Rectal smooth muscle tissue (tissue), 1 donor: ENCODE measurements at regions not wholly inside any gene's neighbourhood (a gene's known extent, or its start where the extent isn't known, plus 50 kb on each side); places are given as distances from the start of the nearest gene placed in this dataset.

ENCODE experiments used
- H3K27ac ChIP-seq: one replicate; pipeline ENCODE4 v1.7.0; 2013; ENCODE audit warnings: low read depth, low read length, inconsistent platforms
- H3K27me3 ChIP-seq: one replicate; pipeline ENCODE4 v1.7.0; 2013; ENCODE audit warnings: low read length; ENCODE audit not compliant: control insufficient read depth, insufficient read depth
- H3K36me3 ChIP-seq: one replicate; pipeline ENCODE4 v1.7.0; 2013; ENCODE audit warnings: low read length; ENCODE audit not compliant: control insufficient read depth, insufficient read depth
- H3K4me1 ChIP-seq: one replicate; pipeline ENCODE4 v1.7.0; 2013; ENCODE audit warnings: low read length; ENCODE audit not compliant: control insufficient read depth, insufficient read depth
- H3K4me3 ChIP-seq: one replicate; pipeline ENCODE4 v1.7.0; 2013; ENCODE audit warnings: low read length
- H3K9ac ChIP-seq: one replicate; pipeline ENCODE4 v1.7.0; 2013; ENCODE audit warnings: low read length

DNA sequence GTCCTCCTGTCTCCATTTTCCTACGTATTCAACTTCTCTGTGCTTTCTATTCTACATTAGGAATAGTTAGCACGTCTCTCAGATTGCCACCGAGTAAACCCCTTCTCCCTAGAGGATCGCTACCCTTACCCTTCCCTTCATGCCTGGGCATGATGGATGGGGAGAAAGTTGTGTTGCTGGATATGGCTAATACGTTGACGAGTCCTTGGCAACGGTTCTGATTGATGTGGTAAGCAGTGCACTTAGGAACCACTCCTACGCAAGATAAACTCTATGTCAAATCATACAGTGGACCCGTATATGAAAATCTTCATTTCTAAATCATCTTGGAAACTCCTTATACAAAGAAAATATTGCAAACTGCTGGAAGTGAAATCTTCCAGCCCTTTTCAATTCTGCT, 224.5 kb downstream of the EFNB2 start:
- Histone ChIP-seq H3K9ac (no peak overlapping the region), H3K4me1 (no peaks in the 10 kb centered on the region), H3K4me3 (no peak overlapping the region), H3K36me3 (no peaks in the 10 kb centered on the region), H3K27me3 (no peaks in the 10 kb centered on the region), H3K27ac (no peak overlapping the region)

DNA sequence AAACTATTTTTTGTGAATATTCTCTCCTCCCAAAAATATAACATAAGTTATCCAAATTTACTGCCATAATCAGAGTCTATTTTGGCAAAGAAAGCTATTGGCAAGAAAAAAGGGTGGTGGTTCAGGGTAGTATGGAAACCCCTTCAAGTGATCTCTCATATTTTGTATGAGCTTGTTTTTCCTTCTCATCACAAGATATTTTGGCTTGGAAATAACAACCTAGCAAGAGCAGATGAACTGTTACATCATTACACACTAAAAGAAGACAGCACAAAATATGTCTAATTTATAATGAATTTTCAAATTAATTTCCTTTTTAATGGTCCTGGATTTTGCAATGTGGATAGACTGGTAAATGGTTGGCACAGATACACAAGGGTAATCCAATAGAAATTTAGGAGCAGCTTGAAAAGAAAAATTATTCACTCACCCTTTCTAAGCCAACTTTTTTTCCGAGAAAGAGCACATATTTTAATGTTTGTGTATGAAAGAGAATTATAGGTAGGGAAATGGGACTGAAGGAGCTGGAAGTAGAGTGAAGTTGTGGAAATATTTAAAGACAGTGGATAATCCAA, 225.1 kb downstream of the EFNB2 start:
- no peak overlapping the region for H3K27ac ChIP-seq
- H3K27me3 ChIP-seq, result no peaks in the 10 kb centered on the region
- H3K9ac ChIP-seq, result no peak overlapping the region
- H3K4me3 ChIP-seq, result no peak overlapping the region
- no peaks in the 10 kb centered on the region for H3K4me1 ChIP-seq
- H3K36me3 ChIP-seq, result no peaks in the 10 kb centered on the region

DNA sequence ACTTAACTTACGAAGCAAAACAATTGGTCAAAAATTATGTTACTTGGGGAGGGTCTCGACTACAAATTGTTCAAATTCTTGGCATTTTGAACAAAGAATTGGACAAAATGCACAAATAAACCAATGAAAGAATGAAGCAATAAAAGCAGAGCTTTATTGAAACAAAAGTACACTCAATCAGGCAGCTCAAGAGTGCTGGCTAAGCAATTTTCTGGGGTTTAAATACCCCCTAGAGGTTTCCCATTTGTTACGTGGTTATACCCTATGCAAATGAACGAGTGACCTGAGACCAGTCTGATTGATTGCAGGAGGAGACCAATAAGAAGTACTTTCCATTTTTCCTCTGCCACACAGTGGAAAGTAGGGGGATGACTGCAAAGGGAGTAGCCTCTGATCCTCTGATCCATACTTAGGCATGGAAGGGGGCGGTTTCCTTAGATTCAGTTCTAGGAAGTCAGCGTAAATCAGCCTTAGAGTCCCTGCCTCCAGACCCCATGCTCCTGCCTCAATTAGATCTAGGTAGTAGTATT, 228.6 kb downstream of the EFNB2 start:
- Histone ChIP-seq H3K27me3 (no peaks in the 10 kb centered on the region), H3K4me1 (no peaks in the 10 kb centered on the region), H3K27ac (no peak overlapping the region), H3K4me3 (no peak overlapping the region), H3K9ac (no peak overlapping the region), H3K36me3 (no peaks in the 10 kb centered on the region)

DNA sequence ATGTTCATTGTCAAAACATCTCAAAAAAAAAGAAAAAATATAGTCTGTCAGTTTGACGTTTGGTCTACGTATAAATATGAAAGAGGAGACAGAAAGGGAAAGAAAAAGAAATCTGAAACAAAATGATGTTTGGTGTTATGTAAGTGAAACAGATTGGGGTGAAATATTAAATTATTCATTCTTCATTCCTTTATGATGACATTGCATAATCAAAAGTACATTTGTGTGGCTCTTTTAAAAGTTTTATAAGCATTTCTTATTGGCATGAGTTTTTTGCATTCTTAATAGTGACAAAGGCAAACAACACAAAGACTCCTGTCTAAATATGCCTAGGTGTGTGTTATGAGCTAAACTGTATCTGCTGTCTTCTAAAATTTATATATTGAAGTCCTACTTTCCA, 232.6 kb downstream of the EFNB2 start:
- H3K27ac ChIP-seq, result no peak overlapping the region
- H3K9ac ChIP-seq, result no peak overlapping the region
- H3K4me3 ChIP-seq, result no peak overlapping the region
- H3K36me3 ChIP-seq, result no peaks in the 10 kb centered on the region
- H3K27me3 ChIP-seq, result no peaks in the 10 kb centered on the region
- H3K4me1 ChIP-seq, result no peaks in the 10 kb centered on the region

DNA sequence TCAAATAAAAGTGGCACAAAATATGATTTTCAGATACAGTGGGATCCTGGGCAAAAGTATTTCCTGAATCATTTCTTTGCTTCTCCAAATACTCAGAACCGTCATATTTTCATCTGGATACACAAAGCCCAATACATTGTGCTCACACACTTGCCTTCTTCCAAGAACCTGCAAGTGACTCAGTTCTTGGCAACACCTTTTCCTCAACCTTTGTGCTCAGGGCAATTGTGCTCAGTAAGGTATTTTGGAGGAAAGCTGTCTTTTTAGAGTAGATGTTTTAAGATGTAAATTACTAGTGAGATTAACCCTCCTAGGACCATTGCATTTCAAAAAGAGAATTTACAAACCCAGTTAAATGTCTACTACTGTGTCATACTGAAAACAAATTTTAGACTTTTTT, 233.5 kb downstream of the EFNB2 start:
- no peaks in the 10 kb centered on the region for H3K27me3 ChIP-seq
- H3K4me1 ChIP-seq, result no peaks in the 10 kb centered on the region
- H3K4me3 ChIP-seq, result no peak overlapping the region
- no peaks in the 10 kb centered on the region for H3K36me3 ChIP-seq
- no peak overlapping the region for H3K9ac ChIP-seq
- no peak overlapping the region for H3K27ac ChIP-seq

DNA sequence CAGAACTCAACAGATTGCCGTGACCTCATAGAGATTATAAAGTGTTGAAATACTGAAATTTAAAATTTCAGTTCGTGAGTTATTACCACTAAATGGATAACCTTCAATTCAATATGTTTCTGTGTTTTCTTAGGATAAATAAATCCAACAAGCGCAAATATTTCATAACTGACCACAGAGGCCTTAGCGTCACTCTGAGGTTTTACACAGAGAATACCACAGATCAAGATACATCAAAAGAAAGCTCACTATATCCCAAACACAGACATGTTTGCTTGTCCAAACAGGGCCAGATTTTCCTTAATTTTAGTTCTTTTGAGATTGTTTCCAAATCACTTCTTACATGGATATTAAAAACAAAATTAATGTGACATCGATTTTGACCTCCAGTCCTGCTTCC, 235.8 kb downstream of the EFNB2 start:
- no peaks in the 10 kb centered on the region for H3K36me3 ChIP-seq
- no peaks in the 10 kb centered on the region for H3K27me3 ChIP-seq
- H3K27ac ChIP-seq, result no peak overlapping the region
- no peak overlapping the region for H3K9ac ChIP-seq
- H3K4me3 ChIP-seq, result no peak overlapping the region
- H3K4me1 ChIP-seq, result no peaks in the 10 kb centered on the region

DNA sequence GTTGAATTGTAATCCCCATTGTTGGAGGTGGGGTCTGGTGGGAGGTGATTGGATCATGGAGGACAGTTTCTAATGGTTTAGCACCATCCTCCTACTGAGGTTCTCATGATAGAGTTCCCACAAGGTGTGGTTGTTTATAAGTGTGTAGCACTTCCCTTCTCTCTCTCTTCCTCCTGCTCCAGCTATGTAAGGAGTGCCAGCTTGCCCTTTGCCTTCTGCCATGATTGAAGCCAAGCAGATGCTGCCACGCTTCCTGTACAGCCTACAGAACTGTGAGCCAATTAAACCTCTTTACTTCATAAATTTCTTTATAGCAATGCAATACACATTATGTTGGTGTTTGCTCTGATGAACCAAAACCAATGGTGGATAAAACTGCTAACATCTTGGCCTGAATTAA, 238.2 kb downstream of the EFNB2 start:
- no peak overlapping the region for H3K27ac ChIP-seq
- H3K4me1 ChIP-seq, result no peaks in the 10 kb centered on the region
- H3K9ac ChIP-seq, result no peak overlapping the region
- no peaks in the 10 kb centered on the region for H3K36me3 ChIP-seq
- no peak overlapping the region for H3K4me3 ChIP-seq
- no peaks in the 10 kb centered on the region for H3K27me3 ChIP-seq

DNA sequence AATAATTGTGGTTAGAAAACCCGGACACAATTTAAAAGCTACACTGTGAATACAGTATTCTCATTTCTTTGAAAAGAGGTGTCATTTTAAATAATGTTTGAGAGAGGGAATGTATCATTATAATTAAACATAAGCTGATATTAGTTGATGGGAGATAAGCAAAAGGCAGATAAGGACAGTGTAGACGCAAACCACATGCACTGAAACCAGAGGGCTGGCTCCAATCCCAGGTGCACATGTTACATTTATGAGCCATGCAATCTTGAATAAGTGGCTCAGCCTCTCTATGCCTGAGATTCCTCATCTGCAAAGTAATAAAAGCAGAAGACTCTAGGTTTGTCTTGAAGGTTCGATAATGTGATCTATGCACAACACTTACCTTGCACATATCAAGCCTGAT, 238.7 kb downstream of the EFNB2 start:
- Histone ChIP-seq H3K4me3 (no peak overlapping the region), H3K4me1 (no peaks in the 10 kb centered on the region), H3K9ac (no peak overlapping the region), H3K27me3 (no peaks in the 10 kb centered on the region), H3K36me3 (no peaks in the 10 kb centered on the region), H3K27ac (no peak overlapping the region)

DNA sequence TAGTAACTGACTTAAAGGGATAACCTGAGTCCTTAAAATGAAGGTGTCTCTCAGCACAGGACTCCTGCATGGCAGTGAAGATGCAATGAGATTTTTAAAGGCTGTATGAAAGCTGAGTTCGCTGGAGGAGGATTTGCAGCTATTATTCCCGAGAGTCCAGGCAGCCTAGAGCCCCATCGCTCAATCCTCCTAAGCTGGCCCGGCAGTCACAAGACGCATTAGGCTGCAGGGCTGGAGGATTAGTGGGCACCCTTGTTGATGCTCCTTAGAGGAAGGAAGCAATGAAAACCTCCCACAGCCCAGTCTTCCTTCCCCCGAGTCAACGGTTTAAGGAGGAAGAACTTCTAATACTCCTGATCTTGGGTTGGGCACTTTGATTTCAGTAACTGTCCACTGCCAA, 239.5 kb downstream of the EFNB2 start:
- Histone ChIP-seq H3K4me3 (no peak overlapping the region), H3K36me3 (no peaks in the 10 kb centered on the region), H3K4me1 (no peaks in the 10 kb centered on the region), H3K27ac (no peak overlapping the region), H3K9ac (no peak overlapping the region), H3K27me3 (no peaks in the 10 kb centered on the region)

DNA sequence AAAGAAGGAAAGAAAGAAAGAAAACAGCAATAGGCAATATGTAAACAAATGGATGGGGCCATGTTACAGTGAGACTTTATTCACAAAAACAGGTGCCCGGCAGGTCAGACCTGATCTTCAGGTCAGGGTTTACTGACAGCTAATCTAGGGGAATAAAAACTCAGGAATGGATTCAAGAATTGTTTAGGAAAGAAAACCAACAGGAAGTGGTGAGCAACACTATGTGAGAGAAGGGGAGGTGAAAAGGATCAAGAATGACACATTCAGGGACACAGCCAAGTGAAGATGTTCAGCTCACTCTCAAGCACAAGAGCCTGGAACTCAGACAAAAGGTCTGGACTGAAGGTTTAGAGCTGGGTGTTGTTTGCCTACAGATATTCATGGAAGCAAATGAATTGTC, 244.5 kb downstream of the EFNB2 start:
- H3K27me3 ChIP-seq, result no peaks in the 10 kb centered on the region
- no peaks in the 10 kb centered on the region for H3K4me1 ChIP-seq
- no peaks in the 10 kb centered on the region for H3K36me3 ChIP-seq
- H3K4me3 ChIP-seq, result no peak overlapping the region
- no peak overlapping the region for H3K9ac ChIP-seq
- H3K27ac ChIP-seq, result no peak overlapping the region

DNA sequence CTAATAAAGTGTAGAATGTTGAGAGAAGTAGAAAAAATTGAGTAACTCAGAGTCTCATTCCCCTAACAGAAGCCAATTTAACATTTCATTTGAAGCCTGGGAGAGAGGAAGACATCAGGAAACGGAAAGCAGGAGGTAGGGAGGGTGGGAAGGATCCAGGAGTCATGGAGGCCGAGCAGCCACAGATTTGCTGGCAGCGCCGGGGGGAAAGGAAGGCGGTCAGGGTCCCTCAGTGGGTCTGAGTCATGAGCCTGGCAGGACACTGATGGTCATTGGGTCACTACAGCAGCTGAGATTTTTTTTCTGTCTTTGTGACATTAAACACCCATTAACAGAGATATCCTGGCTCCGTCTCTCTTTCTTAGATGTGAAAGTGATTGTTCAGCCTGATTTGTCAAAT, 248.1 kb downstream of the EFNB2 start:
- no peaks in the 10 kb centered on the region for H3K36me3 ChIP-seq

DNA sequence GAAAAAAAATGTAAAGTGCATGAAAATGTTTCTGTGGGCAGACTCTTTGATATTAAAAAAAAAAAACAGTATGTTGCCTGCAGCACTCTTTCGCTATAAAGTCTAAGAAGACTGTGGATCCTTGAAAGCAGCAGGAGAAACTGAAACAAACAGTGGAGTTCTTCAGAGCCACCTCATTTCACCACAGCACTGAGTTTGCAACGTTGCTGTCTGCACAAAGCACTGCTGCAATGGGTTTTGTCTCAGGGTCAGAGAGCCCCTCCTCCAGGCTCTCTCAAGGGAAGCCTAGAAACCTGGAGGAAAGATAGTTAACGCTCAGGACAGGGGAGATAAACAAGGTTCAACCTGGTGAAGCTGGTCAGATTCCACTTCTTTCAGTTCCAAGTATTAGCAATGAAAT, 248.7 kb downstream of the EFNB2 start:
- H3K4me1 ChIP-seq, result no peaks in the 10 kb centered on the region
- no peaks in the 10 kb centered on the region for H3K36me3 ChIP-seq
- H3K9ac ChIP-seq, result no peak overlapping the region
- no peak overlapping the region for H3K4me3 ChIP-seq
- no peak overlapping the region for H3K27ac ChIP-seq
- no peaks in the 10 kb centered on the region for H3K27me3 ChIP-seq

More for the DNA sequence above, 248.1 kb downstream of the EFNB2 start:
- Histone ChIP-seq H3K4me3 (no peak overlapping the region), H3K4me1 (no peaks in the 10 kb centered on the region), H3K9ac (no peak overlapping the region), H3K27me3 (no peaks in the 10 kb centered on the region), H3K27ac (no peak overlapping the region)

DNA sequence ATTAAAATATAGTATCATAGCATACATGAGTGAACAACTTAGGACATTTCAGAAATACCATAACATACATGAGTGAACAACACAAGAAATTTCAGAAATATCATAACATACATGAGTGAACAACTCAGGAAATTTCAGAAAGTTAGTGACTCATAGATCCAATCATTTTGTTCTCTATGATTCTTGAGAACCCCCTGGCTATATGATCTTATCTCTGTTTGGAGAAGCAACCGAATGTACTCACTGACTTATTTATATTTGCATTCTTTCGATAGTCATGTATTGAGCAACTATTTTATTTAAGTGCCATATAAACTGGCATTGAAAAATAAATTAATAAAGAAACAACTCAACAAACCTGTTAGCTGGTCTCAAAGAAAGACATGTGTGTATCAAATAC, 251.1 kb downstream of the EFNB2 start:
- Histone ChIP-seq H3K27ac (no peak overlapping the region), H3K36me3 (no peaks in the 10 kb centered on the region), H3K9ac (no peak overlapping the region), H3K27me3 (no peaks in the 10 kb centered on the region), H3K4me3 (no peak overlapping the region), H3K4me1 (no peaks in the 10 kb centered on the region)
